Stimulated activated CD8-positive, alpha-beta memory T cell treated with anti-CD3 and anti-CD28 coated beads, Interleukin-7, amount 100 ng/mL, for 24 hours (primary cell): ENCODE measurements at regions not wholly inside any gene's neighbourhood (a gene's known extent, or its start where the extent isn't known, plus 50 kb on each side); places are given as distances from the start of the nearest gene placed in this dataset.
"Not testable (repeated sequence)": the region's sequence is repeated elsewhere in the genome, so short reads cannot be mapped to it uniquely, and the experiment has no call there.

Source experiments
- DNase-seq: peaks from one replicate; pipeline ENCODE4 v3.0.0-alpha.2; 2020; ENCODE audit warnings: low read depth

DNA sequence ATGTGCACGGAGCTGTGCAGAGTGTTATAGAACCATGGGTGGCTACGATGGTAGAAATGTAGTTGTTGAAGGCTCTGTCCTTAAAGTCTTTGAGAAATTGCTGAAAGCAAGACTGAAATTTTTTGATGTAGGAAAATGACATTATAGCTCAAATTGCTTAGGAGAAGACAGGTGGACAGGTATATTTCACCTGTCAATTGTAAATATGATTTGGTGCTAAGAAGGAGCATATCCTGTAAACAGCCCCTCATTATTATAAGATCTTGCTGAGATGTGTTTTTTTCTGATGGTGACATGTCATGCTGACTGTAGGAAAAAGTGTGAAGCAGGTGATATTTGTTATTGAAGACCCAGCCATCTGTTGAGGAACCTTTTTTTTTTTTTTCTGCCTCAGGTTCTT lies 377.9 kb downstream of the PSAT1 start:
- no peak for DNase-seq

DNA sequence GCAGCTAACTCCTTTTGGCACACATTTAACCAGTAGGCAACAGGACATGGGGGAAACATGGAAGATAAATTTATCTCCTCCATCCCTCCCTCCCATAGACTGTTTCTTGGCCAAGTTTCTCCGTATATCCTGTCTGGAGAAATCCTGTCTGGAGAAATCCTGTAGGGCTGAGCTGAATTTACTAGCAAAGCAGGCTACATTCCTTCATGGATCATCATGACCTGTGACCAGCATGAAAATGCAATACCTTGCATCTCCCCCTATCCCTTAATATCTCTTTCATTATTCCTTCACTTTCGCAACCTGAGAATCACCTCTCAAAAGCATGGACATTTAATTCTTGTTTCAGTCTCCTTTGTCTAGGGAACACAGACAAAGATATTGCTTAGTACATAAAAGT lies 379.1 kb downstream of the PSAT1 start:
- no peak for DNase-seq

DNA sequence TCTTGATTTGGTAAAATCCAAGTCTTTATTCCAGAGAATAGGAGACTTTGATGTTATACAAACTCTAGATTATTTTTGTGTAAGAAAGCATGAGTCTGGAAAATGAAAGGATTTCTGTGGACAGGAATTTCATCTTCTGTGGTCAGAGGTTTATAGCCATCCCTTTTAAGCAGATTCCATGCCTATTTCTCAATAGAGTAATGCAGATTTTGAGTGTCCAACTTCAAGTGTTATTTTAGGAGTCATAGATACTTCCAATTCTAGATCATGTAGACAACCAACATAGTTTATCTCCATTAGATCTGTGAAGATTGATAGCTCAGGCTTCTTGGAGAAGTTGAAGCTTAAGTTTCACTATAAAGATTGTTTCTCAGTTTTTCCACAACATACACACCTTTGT lies 379.7 kb downstream of the PSAT1 start:
- no peak for DNase-seq

GRCh38 chr9:78677326-78677725 lies 380.4 kb downstream of the PSAT1 start:
- DNase-seq = no peak

DNA sequence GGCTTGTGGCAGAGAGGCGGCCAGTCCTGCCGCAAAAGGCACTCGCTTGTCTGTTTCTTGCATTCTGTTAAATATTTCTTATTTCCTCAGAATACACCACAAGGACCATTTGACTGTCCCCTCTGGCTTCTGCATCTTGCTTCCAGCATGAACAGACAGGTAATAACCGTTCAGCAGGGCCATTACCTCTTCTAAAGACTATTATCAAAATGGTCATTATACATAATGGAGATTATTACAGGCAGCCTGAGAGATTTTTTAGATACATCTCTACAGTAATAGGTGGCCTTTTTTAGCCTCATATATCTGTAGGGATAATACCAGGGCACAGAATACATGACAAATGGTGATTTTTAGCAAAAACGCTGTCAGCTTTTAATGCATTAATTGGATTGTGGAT lies 382.0 kb downstream of the PSAT1 start:
- no peak for DNase-seq

- DNase-seq = no peak
Observed at GRCh38 chr9:78680196-78680595, 383.3 kb downstream of the PSAT1 start.

DNA sequence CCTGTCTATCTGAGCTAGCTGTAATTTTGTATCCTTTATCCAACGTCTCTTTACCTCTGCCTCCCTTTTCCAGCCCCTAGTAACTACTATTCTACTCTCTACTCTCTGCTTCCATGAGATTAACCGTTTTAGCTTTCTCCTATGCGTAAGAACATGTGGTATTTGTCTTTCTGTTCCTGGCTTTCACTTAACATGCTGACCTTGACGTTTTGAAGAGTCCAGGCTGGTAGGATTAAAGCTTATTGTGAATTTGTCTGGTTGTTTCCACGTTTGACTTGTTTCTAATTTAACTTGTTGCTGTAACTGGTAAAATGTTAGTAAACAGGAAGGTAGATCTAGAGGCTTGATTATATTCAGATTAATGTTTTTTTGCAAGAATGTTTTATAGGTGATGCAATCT lies 385.3 kb downstream of the PSAT1 start:
- no peak for DNase-seq

DNA sequence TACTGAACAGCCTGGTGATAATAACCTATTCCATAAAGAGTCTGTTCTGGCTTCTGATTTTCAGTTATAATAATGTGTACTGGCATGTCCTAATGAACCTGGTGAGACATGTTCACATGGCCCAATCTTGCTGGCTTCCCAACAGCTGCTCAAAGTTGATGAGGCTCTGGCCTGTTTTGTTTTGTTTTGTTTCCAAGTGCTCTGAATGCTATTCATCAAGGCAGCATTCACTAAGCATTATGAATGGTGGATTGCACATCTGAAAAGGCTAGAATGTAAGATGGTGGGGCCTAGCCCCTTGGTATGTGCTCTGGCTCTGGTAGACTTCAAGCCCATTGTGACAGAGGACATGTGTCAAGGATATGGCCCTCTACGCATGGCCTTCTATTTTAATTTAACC lies 388.5 kb downstream of the PSAT1 start:
- no peak for DNase-seq

DNA sequence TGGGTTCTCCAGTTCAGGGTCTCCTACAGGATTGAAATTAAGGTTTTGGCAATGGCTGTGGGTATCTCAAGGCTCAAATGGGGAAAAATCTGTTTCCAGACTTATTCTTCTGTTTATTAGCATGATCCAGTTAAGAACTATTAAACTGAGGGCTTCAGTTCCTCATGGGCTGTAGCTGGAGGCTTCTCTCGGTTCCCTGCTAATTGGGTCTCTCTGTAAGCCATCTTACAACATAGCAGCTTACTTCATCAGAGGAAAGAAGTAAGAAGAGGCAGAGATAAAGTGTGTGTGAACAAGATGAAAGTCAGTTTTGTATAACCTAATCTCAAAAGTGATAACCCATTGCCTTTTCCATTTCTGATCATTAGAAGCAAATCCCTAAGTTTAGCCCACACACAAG lies 391.9 kb downstream of the PSAT1 start:
- no peak for DNase-seq

- DNase-seq = no peak
Observed at GRCh38 chr9:78691542-78691941, 394.6 kb downstream of the PSAT1 start.

- DNase-seq = no peak
Observed at GRCh38 chr9:78692871-78693270, 395.9 kb downstream of the PSAT1 start.

DNA sequence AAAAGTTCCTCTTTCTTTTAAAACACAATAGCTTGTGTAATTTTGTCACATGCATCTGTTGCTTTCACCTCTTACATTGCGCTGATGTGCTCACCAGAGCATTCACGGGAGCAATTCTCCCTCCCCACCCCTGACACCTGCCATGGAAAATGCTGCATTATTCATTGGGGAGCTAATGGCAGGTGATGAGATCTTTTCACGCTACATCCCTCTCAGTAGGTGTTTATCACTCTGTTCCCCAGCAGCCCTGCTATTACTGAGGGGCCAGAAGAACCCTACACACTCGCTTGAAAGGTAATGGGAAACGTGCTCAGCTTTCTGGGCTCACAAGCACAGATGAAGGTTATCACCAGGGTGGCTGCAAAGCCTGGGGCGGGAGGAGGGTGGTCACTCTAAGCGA lies 398.0 kb downstream of the PSAT1 start:
- no peak for DNase-seq

DNA sequence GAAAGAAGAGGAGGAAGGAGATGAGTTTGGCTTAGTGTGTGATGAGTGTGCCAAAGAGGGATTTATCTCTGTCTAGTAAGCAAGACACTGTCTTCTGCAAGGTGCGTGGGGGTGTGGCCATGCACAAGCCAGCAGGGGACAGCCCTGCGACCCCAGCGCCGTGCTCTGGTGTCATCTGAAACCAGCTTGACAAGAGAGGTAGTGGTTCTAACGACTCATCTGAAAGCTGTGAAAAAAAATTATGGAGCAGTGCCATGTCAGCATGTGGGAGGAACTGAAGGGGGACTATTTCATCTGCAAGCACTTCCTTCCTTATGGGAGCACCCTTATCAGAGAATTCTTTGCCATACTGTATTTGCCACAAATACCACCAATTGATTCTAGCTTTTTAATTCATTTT lies 398.6 kb downstream of the PSAT1 start:
- no peak for DNase-seq

DNA sequence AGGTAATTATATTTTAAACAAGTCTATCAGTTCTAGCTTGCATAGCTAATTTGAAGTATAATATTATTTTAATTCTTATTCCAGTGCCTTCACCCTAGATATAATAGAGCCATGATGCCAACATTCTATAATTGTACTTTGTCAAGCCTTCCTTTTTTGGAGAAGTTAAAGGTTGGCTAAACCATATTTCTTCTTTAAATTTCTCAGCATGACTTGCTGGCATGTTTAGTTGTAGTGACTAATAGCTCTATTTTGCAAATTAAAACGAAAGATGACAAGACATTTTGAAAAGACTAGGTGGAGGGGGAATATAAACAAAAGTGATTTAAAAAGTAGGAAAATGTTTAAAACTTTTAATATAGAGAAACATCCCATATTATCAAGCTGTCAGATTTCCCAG lies 400.7 kb downstream of the PSAT1 start:
- no peak for DNase-seq

DNA sequence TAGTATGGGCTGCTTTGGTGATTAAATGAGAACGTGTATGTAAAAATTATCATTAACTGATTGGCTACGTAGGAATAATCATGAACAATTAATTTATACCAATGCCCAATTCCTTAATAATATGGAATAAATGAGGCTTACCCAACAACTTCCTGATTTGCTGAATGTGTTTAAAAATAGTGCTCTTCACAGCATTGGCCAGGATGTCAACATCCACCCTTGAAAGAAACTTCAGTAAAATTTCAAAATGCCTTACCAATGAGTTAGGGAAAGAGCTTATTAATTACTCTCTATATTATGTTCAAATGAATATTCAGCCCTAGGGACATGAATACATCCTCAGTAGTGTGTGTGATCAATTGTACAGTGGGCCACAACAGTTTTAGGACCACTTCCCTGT lies 401.4 kb downstream of the PSAT1 start:
- DNase-seq = no peak

DNA sequence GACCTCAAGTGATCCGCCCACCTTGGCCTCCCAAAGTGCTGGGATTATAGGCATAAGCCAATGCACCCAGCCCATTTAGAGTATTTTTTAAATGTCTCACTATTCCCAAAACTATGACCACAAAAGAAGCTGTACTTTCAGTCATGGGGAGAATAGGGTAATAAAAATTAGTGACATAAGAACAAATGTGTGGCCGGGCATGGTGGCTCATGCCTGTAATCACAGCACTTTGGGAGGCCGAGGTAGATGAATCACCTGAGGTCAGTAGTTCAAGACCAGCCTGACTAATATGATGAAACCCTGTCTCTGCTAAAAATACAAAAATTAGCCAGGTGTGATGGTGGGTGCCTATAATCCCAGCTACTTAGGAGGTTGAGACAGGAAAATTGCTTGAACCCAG lies 402.3 kb downstream of the PSAT1 start:
- DNase-seq = not testable (repeated sequence)

GRCh38 chr9:78704153-78704552 lies 407.2 kb downstream of the PSAT1 start:
- DNase-seq = not testable (repeated sequence)

GRCh38 chr9:78707080-78707479 lies 410.2 kb downstream of the PSAT1 start:
- no peak for DNase-seq

DNA sequence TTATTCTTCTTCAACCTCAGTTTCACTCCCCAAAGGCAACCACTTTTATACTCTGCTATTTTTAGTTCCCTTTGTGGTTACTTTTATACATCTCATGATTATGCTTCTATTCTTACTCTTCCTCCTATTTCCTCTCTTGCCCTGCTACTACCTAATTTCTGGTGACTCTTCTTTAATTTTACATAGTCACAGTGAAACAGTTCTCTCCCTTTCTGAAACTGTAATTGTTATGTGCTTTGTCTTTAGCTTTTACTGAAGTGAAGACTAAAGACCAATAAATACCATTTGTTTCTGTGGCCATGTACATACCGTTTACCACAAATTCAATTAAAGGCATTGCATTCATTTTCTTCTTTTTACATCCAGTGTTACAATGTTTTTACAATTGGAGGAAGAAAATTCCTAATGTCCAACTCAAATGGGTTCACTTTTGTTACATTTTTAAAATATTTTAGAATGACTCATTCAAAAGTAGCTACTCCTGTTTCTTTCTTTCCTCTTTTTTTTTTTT lies 410.6 kb downstream of the PSAT1 start:
- no peak for DNase-seq

DNA sequence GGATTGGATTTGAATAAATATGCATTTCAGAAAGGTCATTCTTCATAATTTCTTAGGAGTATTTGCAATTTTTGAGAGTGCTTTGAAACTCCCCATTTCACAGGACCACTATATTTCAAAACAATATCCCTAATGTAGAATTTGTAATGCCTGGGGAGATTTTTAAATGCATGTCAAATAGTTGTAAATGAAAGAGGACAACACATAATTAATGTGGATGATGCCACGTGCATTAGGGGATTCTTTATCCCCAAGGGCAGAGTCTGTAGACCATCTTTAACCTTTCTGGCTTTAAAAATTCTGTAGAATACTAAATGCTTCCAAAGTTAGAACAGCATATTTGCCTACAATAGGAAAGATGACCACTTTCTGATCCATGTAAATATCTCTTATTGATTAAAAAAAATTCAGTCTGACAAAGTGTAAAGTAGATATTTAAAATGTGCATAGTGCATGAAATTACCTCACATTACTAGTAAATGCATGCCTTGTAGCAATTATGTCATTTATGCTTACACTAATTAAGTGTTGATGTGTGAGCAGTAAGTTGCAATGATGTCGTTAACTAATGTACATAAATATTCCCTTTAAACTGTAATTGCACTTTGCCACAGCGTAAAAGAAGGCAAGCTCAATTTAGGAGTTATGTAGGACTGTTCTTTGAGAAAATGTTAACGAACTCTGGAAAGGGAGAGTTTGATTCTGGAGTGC lies 416.1 kb downstream of the PSAT1 start:
- DNase-seq = no peak

- DNase-seq = no peak
Observed at GRCh38 chr9:78713614-78714405, 416.9 kb downstream of the PSAT1 start.

DNA sequence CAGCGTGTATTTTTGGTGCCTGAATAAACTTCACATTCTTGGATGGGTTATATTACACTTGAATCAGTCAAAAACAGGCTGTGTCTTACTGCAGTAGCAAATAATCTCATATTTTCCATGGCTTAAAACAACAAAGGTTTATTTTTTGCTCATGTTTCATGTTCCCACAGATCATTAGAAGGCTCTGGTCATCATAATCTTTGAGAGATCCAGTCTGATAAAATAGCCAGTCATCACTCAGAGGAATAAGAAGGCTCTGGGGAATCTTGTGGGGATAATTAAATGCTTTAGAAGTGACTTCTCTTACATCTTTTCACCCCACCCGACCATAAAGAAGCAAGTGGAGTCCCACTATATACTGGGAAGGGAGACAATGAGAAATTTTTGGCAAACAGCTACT lies 417.7 kb downstream of the PSAT1 start:
- no peak for DNase-seq

DNA sequence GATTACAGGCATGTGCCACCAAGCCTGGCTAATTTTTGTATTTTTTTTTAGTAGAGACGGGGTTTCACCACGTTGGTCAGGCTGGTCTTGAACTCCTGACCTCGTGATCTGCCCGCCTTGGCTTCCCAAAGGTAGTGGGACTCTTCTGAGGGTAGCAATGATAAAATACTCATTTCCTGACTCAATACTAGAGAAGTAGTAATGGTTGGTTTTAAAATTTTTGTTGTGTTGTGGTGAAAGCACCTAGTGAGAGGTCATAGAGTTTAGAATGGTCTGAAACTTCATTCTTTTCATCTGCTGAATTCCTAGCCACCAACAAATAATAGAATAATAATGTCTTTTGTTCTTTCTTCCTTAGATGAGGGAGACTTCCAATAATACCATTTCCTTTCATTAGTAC lies 422.1 kb downstream of the PSAT1 start:
- not testable (repeated sequence) for DNase-seq

- DNase-seq = no peak
Observed at GRCh38 chr9:78724896-78725295, 428.0 kb downstream of the PSAT1 start.
